ENCODE measurements at regions not wholly inside any gene's neighbourhood (a gene's known extent, or its start where the extent isn't known, plus 50 kb on each side); places are given as distances from the start of the nearest gene placed in this dataset.

- H4K20me1 ChIP-seq (ENCODE audit: control insufficient read depth, extremely low read depth, insufficient read depth, low read length), result no peaks in the 10 kb centered on the region
- H3K4me1 ChIP-seq (ENCODE audit: control insufficient read depth, extremely low read depth, insufficient read depth, low read length), result no peaks in the 10 kb centered on the region
- H3K27ac ChIP-seq (ENCODE audit: insufficient read depth, low read length), result no peak overlapping the region
- no peak overlapping the region for H3K9ac ChIP-seq (ENCODE audit: insufficient read depth, low read length)
- TF ChIP-seq EZH2 (IDR thresholded peaks at IDR 0.05; ENCODE audit: low read length, missing control alignments), result no peak
- TF ChIP-seq, protein P1, sequence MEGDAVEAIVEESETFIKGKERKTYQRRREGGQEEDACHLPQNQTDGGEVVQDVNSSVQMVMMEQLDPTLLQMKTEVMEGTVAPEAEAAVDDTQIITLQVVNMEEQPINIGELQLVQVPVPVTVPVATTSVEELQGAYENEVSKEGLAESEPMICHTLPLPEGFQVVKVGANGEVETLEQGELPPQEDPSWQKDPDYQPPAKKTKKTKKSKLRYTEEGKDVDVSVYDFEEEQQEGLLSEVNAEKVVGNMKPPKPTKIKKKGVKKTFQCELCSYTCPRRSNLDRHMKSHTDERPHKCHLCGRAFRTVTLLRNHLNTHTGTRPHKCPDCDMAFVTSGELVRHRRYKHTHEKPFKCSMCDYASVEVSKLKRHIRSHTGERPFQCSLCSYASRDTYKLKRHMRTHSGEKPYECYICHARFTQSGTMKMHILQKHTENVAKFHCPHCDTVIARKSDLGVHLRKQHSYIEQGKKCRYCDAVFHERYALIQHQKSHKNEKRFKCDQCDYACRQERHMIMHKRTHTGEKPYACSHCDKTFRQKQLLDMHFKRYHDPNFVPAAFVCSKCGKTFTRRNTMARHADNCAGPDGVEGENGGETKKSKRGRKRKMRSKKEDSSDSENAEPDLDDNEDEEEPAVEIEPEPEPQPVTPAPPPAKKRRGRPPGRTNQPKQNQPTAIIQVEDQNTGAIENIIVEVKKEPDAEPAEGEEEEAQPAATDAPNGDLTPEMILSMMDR (conservative IDR thresholded peaks at IDR 0.05 in 1 of 2, IDR thresholded peaks at IDR 0.05 in 1 of 2; ENCODE audit: low read depth in 1 of 2, low read length in 2 of 2), result no peak
- no peaks in the 10 kb centered on the region for H3K79me2 ChIP-seq (ENCODE audit: control insufficient read depth, insufficient read depth, low read length)
- no peak overlapping the region for H3K4me3 ChIP-seq (replicated peaks in 1 of 4; ENCODE audit: control extremely low read depth in 1 of 4, insufficient read depth in 1 of 4, low read depth in 3 of 4, low read length in 4 of 4)
- H3K27me3 ChIP-seq (ENCODE audit: control insufficient read depth, insufficient read depth, low read length), result no peaks in the 10 kb centered on the region
- DNase-seq (ENCODE audit: low read depth in 2 of 2), result no peak
- no peak overlapping the region for H2AFZ ChIP-seq (ENCODE audit: low read length)
- H3K36me3 ChIP-seq (ENCODE audit: control insufficient read depth, insufficient read depth, low read length), result no peaks in the 10 kb centered on the region
- no peak overlapping the region for H3K4me2 ChIP-seq (ENCODE audit: extremely low read depth, insufficient read depth, low read length)
- no peaks in the 10 kb centered on the region for H3K9me3 ChIP-seq (ENCODE audit: control insufficient read depth, insufficient read depth, low read depth, low read length)
Measured at GRCh38 chr1:177556163-177556562, 385.4 kb downstream of the BRINP2 start.

GRCh38 chr1:177547200-177547599, 376.4 kb downstream of the BRINP2 start:
- Histone ChIP-seq H3K27me3 (ENCODE audit: control insufficient read depth, insufficient read depth, low read length) (no peaks in the 10 kb centered on the region), H3K4me1 (ENCODE audit: control insufficient read depth, extremely low read depth, insufficient read depth, low read length) (no peaks in the 10 kb centered on the region), H3K4me2 (ENCODE audit: extremely low read depth, insufficient read depth, low read length) (no peak overlapping the region), H2AFZ (ENCODE audit: low read length) (no peak overlapping the region), H3K4me3 (replicated peaks in 1 of 4; ENCODE audit: control extremely low read depth in 1 of 4, insufficient read depth in 1 of 4, low read depth in 3 of 4, low read length in 4 of 4) (no peak overlapping the region), H3K27ac (ENCODE audit: insufficient read depth, low read length) (no peak overlapping the region), H3K36me3 (ENCODE audit: control insufficient read depth, insufficient read depth, low read length) (no peaks in the 10 kb centered on the region), H3K79me2 (ENCODE audit: control insufficient read depth, insufficient read depth, low read length) (no peaks in the 10 kb centered on the region), H3K9ac (ENCODE audit: insufficient read depth, low read length) (no peak overlapping the region), H3K9me3 (ENCODE audit: control insufficient read depth, insufficient read depth, low read depth, low read length) (no peaks in the 10 kb centered on the region), H4K20me1 (ENCODE audit: control insufficient read depth, extremely low read depth, insufficient read depth, low read length) (no peaks in the 10 kb centered on the region)
- no peak for DNase-seq (ENCODE audit: low read depth in 2 of 2)
- no peak for TF ChIP-seq EZH2 (IDR thresholded peaks at IDR 0.05; ENCODE audit: low read length, missing control alignments)
- TF ChIP-seq, protein P1 (conservative IDR thresholded peaks at IDR 0.05 in 1 of 2, IDR thresholded peaks at IDR 0.05 in 1 of 2; ENCODE audit: low read depth in 1 of 2, low read length in 2 of 2), result no peak

DNA sequence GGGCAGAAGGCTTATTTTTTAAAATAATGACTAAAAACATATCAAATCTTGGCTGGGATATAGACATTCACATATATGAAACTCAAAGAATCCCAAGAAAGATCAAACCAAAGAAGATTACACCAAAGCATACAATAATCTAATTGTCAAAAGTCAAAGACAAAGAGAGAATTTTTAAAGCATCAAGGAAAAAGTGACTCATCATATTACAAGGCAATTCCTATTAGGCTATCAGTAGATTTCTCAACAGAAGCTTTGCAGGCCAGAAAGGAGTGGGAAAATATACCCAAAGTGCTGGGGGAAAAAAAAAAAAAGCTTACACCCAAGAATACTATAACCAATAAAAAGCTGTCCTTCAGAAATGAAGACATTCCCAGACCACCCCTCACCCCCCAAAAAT, 375.6 kb downstream of the BRINP2 start:
- H3K9me3 ChIP-seq (ENCODE audit: control insufficient read depth, insufficient read depth, low read depth, low read length), result no peaks in the 10 kb centered on the region
- DNase-seq (ENCODE audit: low read depth in 2 of 2), result peak in 1 of 2 donors; percentile 19
- no peak overlapping the region for H2AFZ ChIP-seq (ENCODE audit: low read length)
- H3K4me1 ChIP-seq (ENCODE audit: control insufficient read depth, extremely low read depth, insufficient read depth, low read length), result no peaks in the 10 kb centered on the region
- H3K27me3 ChIP-seq (ENCODE audit: control insufficient read depth, insufficient read depth, low read length), result no peaks in the 10 kb centered on the region
- no peak overlapping the region for H3K9ac ChIP-seq (ENCODE audit: insufficient read depth, low read length)
- no peak for TF ChIP-seq EZH2 (IDR thresholded peaks at IDR 0.05; ENCODE audit: low read length, missing control alignments)
- TF ChIP-seq, protein P1 (conservative IDR thresholded peaks at IDR 0.05 in 1 of 2, IDR thresholded peaks at IDR 0.05 in 1 of 2; ENCODE audit: low read depth in 1 of 2, low read length in 2 of 2), result no peak
- H3K4me3 ChIP-seq (replicated peaks in 1 of 4; ENCODE audit: control extremely low read depth in 1 of 4, insufficient read depth in 1 of 4, low read depth in 3 of 4, low read length in 4 of 4), result no peak overlapping the region
- no peaks in the 10 kb centered on the region for H3K79me2 ChIP-seq (ENCODE audit: control insufficient read depth, insufficient read depth, low read length)
- H3K4me2 ChIP-seq (ENCODE audit: extremely low read depth, insufficient read depth, low read length), result no peak overlapping the region
- no peaks in the 10 kb centered on the region for H4K20me1 ChIP-seq (ENCODE audit: control insufficient read depth, extremely low read depth, insufficient read depth, low read length)
- H3K36me3 ChIP-seq (ENCODE audit: control insufficient read depth, insufficient read depth, low read length), result no peaks in the 10 kb centered on the region
- no peak overlapping the region for H3K27ac ChIP-seq (ENCODE audit: insufficient read depth, low read length)
